GM13977 (cell line): ENCODE measurements at regions not wholly inside any gene's neighbourhood (a gene's known extent, or its start where the extent isn't known, plus 50 kb on each side); places are given as distances from the start of the nearest gene placed in this dataset.

Source experiments
- DNase-seq: peaks from one replicate; pipeline ENCODE4 v3.0.0; 2012; ENCODE audit warnings: low spot score
- CTCF ChIP-seq: IDR thresholded peaks from 2 replicates; pipeline ENCODE4 v1.5.1; 2012; ENCODE audit warnings: mild to moderate bottlenecking, control low read depth; ENCODE audit not compliant: insufficient read depth; ENCODE audit errors: extremely low read depth, missing control alignments
- in situ Hi-C: fragments of 300-500 bp; cut with MboI; formaldehyde crosslinking; loops from one replicate; pipeline ENCODE4 v1.12.0; 2022; ENCODE audit warnings: low sequenced_read_pairs, low pct_unique_long_range_greater_than_20kb, mixed read lengths, inconsistent platforms; ENCODE audit not compliant: unreplicated experiment

- no peak for TF ChIP-seq CTCF
- no peak for DNase-seq
- in situ Hi-C loops, result no loop called here
Observed at GRCh38 chr11:119842731-119843130, 113.7 kb upstream of the NECTIN1 start.

GRCh38 chr11:119839476-119840133 is 110.6 kb upstream of the NECTIN1 start:
- TF ChIP-seq CTCF, result no peak
- no peak for DNase-seq
- in situ Hi-C loops, result no loop called here

GRCh38 chr11:119835753-119836152 is 106.8 kb upstream of the NECTIN1 start:
- TF ChIP-seq CTCF, result no peak
- in situ Hi-C loops, result no loop called here
- no peak for DNase-seq

GRCh38 chr11:119832202-119832935 is 103.4 kb upstream of the NECTIN1 start:
- in situ Hi-C loops, result no loop called here
- TF ChIP-seq CTCF, result no peak
- no peak for DNase-seq

- in situ Hi-C loops, result no loop called here
- no peak for TF ChIP-seq CTCF
- no peak for DNase-seq
Observed at GRCh38 chr11:119831011-119831410, 102.0 kb upstream of the NECTIN1 start.

GRCh38 chr11:119830400-119830799 is 101.4 kb upstream of the NECTIN1 start:
- TF ChIP-seq CTCF, result no peak
- in situ Hi-C loops, result no loop called here
- no peak for DNase-seq
